ENCODE measurements at regions not wholly inside any gene's neighbourhood (a gene's known extent, or its start where the extent isn't known, plus 50 kb on each side); places are given as distances from the start of the nearest gene placed in this dataset.

- 69 to 75% methylated on average over 9 of the region's 9 CpGs for WGBS, 2 donors
- no peak for DNase-seq (ENCODE audit: low spot score in 2 of 2)
- H3K4me3 ChIP-seq (ENCODE audit: low read depth, poor library complexity, severe bottlenecking), result no peak overlapping the region
- intact Hi-C loops (cut with DNase I; ENCODE audit: low total_unique reads), result no loop called here
- no peak for TF ChIP-seq CTCF (IDR thresholded peaks at IDR 0.05)
- no peak for TF ChIP-seq POLR2A (IDR thresholded peaks at IDR 0.05)
Measured at GRCh38 chr9:14500705-14501104, 186.8 kb upstream of the NFIB start.

GRCh38 chr9:14499976-14500375, 186.0 kb upstream of the NFIB start:
- H3K4me3 ChIP-seq (ENCODE audit: low read depth, poor library complexity, severe bottlenecking), result no peak overlapping the region
- 88 to 89% methylated on average over 6 of the region's 6 CpGs for WGBS, 2 donors
- TF ChIP-seq CTCF (IDR thresholded peaks at IDR 0.05) (no peak), POLR2A (IDR thresholded peaks at IDR 0.05) (no peak)
- no peak for DNase-seq (ENCODE audit: low spot score in 2 of 2)
- intact Hi-C loops (cut with DNase I; ENCODE audit: low total_unique reads), result no loop called here

- no peak for DNase-seq (ENCODE audit: low spot score in 2 of 2)
- intact Hi-C loops (cut with DNase I; ENCODE audit: low total_unique reads), result no loop called here
- no peak for TF ChIP-seq CTCF (IDR thresholded peaks at IDR 0.05)
- TF ChIP-seq POLR2A (IDR thresholded peaks at IDR 0.05), result no peak
- H3K4me3 ChIP-seq (ENCODE audit: low read depth, poor library complexity, severe bottlenecking), result no peak overlapping the region
- WGBS, 2 donors, result 83 to 89% methylated on average over 5 of the region's 5 CpGs
Measured at GRCh38 chr9:14498824-14499223, 184.9 kb upstream of the NFIB start.

- TF ChIP-seq POLR2A (IDR thresholded peaks at IDR 0.05), result no peak
- TF ChIP-seq CTCF (IDR thresholded peaks at IDR 0.05), result no peak
- 47 to 48% methylated on average over 1 of the region's 1 CpG for WGBS, 2 donors
- intact Hi-C loops (cut with DNase I; ENCODE audit: low total_unique reads), result no loop called here
Measured at GRCh38 chr9:14497476-14497875, 183.5 kb upstream of the NFIB start.

GRCh38 chr9:14488421-14489190, 174.7 kb upstream of the NFIB start:
- TF ChIP-seq POLR2A (IDR thresholded peaks at IDR 0.05) (no peak), CTCF (IDR thresholded peaks at IDR 0.05) (no peak)
- no peak for DNase-seq (ENCODE audit: low spot score in 2 of 2)
- WGBS, 2 donors, result 82 to 88% methylated on average over 3 of the region's 3 CpGs

More at GRCh38 chr9:14497476-14497875, 183.5 kb upstream of the NFIB start:
- no peak for DNase-seq (ENCODE audit: low spot score in 2 of 2)
- no peak overlapping the region for H3K4me3 ChIP-seq (ENCODE audit: low read depth, poor library complexity, severe bottlenecking)

More at GRCh38 chr9:14488421-14489190, 174.7 kb upstream of the NFIB start:
- intact Hi-C loops (cut with DNase I; ENCODE audit: low total_unique reads), result no loop called here
- H3K4me3 ChIP-seq (ENCODE audit: low read depth, poor library complexity, severe bottlenecking), result no peak overlapping the region

All from lower leg skin (tissue), 4 donors.